GM18951 (cell line): ENCODE measurements at regions not wholly inside any gene's neighbourhood (a gene's known extent, or its start where the extent isn't known, plus 50 kb on each side); places are given as distances from the start of the nearest gene placed in this dataset.

Source experiments
- POLR2A ChIP-seq: IDR thresholded peaks from 4 replicates; pipeline ENCODE4 v1.6.1; 2011; ENCODE audit warnings: mild to moderate bottlenecking; ENCODE audit not compliant: insufficient read length, insufficient read depth; ENCODE audit errors: extremely low read depth
- in situ Hi-C: fragments of 300-500 bp; cut with MboI; formaldehyde crosslinking; loops from one replicate; pipeline ENCODE4 v1.12.0; 2022; ENCODE audit warnings: low sequenced_read_pairs, mixed read lengths, inconsistent platforms; ENCODE audit not compliant: unreplicated experiment

GRCh38 chr7:37504801-37505200 lies 56.1 kb upstream of the ELMO1 start:
- in situ Hi-C loops = loop anchor here (25.0 kb wide), 1 partner anchor 268 kb away; no protein-coding TSS in a partner anchor
- TF ChIP-seq POLR2A = no peak

GRCh38 chr7:37505750-37506353 lies 57.2 kb upstream of the ELMO1 start:
- TF ChIP-seq POLR2A = no peak
- in situ Hi-C loops = loop anchor here (25.0 kb wide), 1 partner anchor 269 kb away; no protein-coding TSS in a partner anchor

- in situ Hi-C loops = loop anchor here (25.0 kb wide), 1 partner anchor 271 kb away; no protein-coding TSS in a partner anchor
- no peak for TF ChIP-seq POLR2A
Observed at GRCh38 chr7:37508118-37508517, 59.5 kb upstream of the ELMO1 start.

- no peak for TF ChIP-seq POLR2A
- in situ Hi-C loops = loop anchor here (25.0 kb wide), 1 partner anchor 273 kb away; no protein-coding TSS in a partner anchor
Observed at GRCh38 chr7:37510043-37510634, 61.5 kb upstream of the ELMO1 start.

GRCh38 chr7:37511915-37512314 lies 63.3 kb upstream of the ELMO1 start:
- in situ Hi-C loops = loop anchor here (25.0 kb wide), 1 partner anchor 275 kb away; no protein-coding TSS in a partner anchor
- TF ChIP-seq POLR2A = no peak

GRCh38 chr7:37514497-37514896 lies 65.8 kb upstream of the ELMO1 start:
- no peak for TF ChIP-seq POLR2A
- in situ Hi-C loops = loop anchor here (25.0 kb wide), 1 partner anchor 277 kb away; no protein-coding TSS in a partner anchor

GRCh38 chr7:37516664-37517063 lies 68.0 kb upstream of the ELMO1 start:
- TF ChIP-seq POLR2A = no peak
- in situ Hi-C loops = loop anchor here (25.0 kb wide), 1 partner anchor 279 kb away; no protein-coding TSS in a partner anchor

GRCh38 chr7:37518266-37518665 lies 69.6 kb upstream of the ELMO1 start:
- in situ Hi-C loops = loop anchor here (25.0 kb wide), 1 partner anchor 281 kb away; no protein-coding TSS in a partner anchor
- TF ChIP-seq POLR2A = no peak

- TF ChIP-seq POLR2A = no peak
- in situ Hi-C loops = loop anchor here (25.0 kb wide), 1 partner anchor 287 kb away; no protein-coding TSS in a partner anchor
Observed at GRCh38 chr7:37524056-37524455, 75.4 kb upstream of the ELMO1 start.

- no peak for TF ChIP-seq POLR2A
- in situ Hi-C loops = loop anchor here (25.0 kb wide), 1 partner anchor 287 kb away; no protein-coding TSS in a partner anchor
Observed at GRCh38 chr7:37524797-37525196, 76.1 kb upstream of the ELMO1 start.

GRCh38 chr7:37526623-37527022 lies 78.0 kb upstream of the ELMO1 start:
- in situ Hi-C loops = no loop called here
- TF ChIP-seq POLR2A = no peak

GRCh38 chr7:37527109-37527508 lies 78.4 kb upstream of the ELMO1 start:
- TF ChIP-seq POLR2A = no peak
- in situ Hi-C loops = no loop called here

GRCh38 chr7:37531225-37531624 lies 82.6 kb upstream of the ELMO1 start:
- in situ Hi-C loops = no loop called here
- no peak for TF ChIP-seq POLR2A

GRCh38 chr7:37532636-37533035 lies 84.0 kb upstream of the ELMO1 start:
- no peak for TF ChIP-seq POLR2A
- in situ Hi-C loops = no loop called here
